Ascending aorta (tissue), 2 donors: ENCODE measurements at regions not wholly inside any gene's neighbourhood (a gene's known extent, or its start where the extent isn't known, plus 50 kb on each side); places are given as distances from the start of the nearest gene placed in this dataset.

Experiments
- DNase-seq, 2 donors: peaks; one replicate each; pipeline ENCODE4 v3.0.0-alpha.2; 2019; ENCODE audit warnings: low spot score in 2 of 2
- H3K27ac ChIP-seq, 2 donors: fragments of 200-600 bp; sonication (generic); one replicate each; pipeline ENCODE4 v1.5.1; 2016 to 2017; ENCODE audit warnings: mild to moderate bottlenecking in 1 of 2
- H3K27me3 ChIP-seq: fragments of 200-600 bp; sonication (generic); one replicate; pipeline ENCODE4 v1.5.1; 2017
- H3K36me3 ChIP-seq, 2 donors: fragments of 200-600 bp; sonication (generic); one replicate each; pipeline ENCODE4 v1.5.1; 2016
- H3K4me1 ChIP-seq, 2 donors: fragments of 200-600 bp; sonication (generic); one replicate each; pipeline ENCODE4 v1.5.1; 2016 to 2017; ENCODE audit warnings: mild to moderate bottlenecking in 1 of 2
- H3K4me3 ChIP-seq, 2 donors: fragments of 200-600 bp; sonication (generic); one replicate each; pipeline ENCODE4 v1.5.1; 2016 to 2017; ENCODE audit warnings: mild to moderate bottlenecking in 1 of 2
- H3K9me3 ChIP-seq, 2 donors: fragments of 200-600 bp; sonication (generic); one replicate each; pipeline ENCODE4 v1.5.1; 2016
- intact Hi-C: fragments of 100-400 bp; cut with DNase I; formaldehyde crosslinking; loops from one replicate; pipeline ENCODE4 v1.15.1; 2023
- TF ChIP-seq, protein P1 (sequence below), 3 experiments: fragments of 200-600 bp in 2 of 3; fragments of 450-650 bp in 1 of 3; sonication (generic) in 2 of 3; IDR thresholded peaks; one replicate each; pipeline ENCODE4 v1.5.1; 2016 to 2019; ENCODE audit warnings: antibody characterized with exemption in 3 of 3, mild to moderate bottlenecking in 1 of 3, moderate library complexity in 1 of 3

DNA sequence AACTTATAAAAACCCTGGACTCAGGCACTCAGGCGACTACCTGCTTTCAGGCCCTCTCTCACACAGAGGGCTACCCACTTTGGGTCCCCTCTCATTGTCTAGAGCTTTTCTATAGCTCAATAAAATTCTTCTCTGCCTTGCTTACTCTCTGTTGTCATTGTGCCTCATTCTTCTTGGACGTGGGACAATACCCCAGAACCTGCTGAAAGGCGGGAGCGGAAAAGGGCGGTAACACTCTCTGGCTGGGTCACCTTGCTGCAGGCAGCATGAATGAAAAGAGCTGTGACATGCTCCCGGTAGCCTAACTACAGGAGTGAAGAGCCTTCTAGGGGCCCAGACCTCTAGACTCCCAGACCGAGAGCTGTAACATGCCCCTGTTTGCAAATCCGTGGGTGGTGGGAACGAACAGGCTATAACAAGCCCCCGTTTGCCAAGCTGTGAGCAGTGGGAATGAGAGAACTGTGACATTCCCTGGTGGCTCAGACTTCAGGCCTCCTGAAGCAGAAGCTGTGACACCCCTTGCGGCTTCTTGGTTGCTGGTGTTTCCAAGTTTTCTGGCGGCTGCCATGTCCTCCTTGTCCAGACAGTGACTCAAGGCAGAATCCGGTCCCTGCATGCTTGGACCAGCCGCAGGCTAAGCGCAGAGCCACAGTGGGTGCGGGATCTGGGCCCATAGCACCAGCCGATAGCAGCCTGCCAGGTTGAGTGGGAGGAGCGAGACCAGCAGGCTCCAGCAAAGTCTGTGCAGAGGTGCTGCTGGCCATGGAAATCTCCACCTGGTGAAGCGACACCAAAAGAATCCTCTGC is 684.6 kb downstream of the ARAP2 start:
- no peaks in the 10 kb centered on the region for H3K4me1 ChIP-seq
- intact Hi-C loops, result no loop called here
- no peak overlapping the region for H3K27ac ChIP-seq
- TF ChIP-seq, protein P1, sequence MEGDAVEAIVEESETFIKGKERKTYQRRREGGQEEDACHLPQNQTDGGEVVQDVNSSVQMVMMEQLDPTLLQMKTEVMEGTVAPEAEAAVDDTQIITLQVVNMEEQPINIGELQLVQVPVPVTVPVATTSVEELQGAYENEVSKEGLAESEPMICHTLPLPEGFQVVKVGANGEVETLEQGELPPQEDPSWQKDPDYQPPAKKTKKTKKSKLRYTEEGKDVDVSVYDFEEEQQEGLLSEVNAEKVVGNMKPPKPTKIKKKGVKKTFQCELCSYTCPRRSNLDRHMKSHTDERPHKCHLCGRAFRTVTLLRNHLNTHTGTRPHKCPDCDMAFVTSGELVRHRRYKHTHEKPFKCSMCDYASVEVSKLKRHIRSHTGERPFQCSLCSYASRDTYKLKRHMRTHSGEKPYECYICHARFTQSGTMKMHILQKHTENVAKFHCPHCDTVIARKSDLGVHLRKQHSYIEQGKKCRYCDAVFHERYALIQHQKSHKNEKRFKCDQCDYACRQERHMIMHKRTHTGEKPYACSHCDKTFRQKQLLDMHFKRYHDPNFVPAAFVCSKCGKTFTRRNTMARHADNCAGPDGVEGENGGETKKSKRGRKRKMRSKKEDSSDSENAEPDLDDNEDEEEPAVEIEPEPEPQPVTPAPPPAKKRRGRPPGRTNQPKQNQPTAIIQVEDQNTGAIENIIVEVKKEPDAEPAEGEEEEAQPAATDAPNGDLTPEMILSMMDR (IDR thresholded peaks at IDR 0.05), result no peak
- H3K27me3 ChIP-seq, result no peaks in the 10 kb centered on the region
- H3K4me3 ChIP-seq, result no peak overlapping the region
- H3K9me3 ChIP-seq, result no peaks in the 10 kb centered on the region
- no peaks in the 10 kb centered on the region for H3K36me3 ChIP-seq
- DNase-seq, result peak in 1 of 2 donors; percentile 58

DNA sequence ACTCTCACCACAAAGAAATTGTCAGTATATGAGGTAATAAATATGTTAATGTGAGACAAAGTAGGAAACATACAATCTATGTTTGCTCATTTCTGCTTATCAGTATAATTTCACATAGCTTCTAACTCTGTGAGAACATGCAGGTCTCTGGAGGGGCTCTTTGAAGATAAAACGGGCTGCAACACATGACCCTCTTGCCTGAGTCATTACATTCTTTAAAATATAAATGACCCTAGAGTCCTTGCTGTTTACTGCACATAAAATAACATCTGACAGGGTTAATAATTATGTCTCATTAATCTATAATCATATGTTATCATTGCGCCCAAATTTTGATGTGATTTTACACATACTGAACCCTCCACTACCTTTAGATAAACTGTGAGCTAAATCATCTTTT is 681.5 kb downstream of the ARAP2 start:
- intact Hi-C loops, result no loop called here
- Histone ChIP-seq H3K4me3 (no peak overlapping the region), H3K4me1 (no peaks in the 10 kb centered on the region)

DNA sequence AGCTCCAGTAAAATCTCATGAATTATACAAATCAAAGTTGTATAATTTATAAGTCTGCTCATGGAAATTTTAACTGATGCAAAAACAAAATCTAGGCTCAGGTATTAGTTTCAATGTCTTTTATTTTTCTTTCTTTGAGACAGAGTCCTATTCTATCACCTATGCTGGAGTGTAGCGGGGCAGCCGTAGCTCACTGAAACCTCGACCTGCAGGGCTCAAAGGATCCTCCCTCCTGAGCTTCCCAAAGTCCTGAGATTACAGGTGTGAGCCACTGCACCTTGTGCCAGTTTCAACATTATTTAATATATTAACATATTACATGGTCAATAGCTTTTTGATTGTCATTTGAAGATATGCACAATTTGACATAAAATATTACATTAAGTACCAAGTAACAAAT is 678.7 kb downstream of the ARAP2 start:
- H3K36me3 ChIP-seq, result no peaks in the 10 kb centered on the region
- no peak overlapping the region for H3K4me3 ChIP-seq
- intact Hi-C loops, result no loop called here
- no peak overlapping the region for H3K27ac ChIP-seq
- TF ChIP-seq, protein P1 (IDR thresholded peaks at IDR 0.05), result no peak
- H3K4me1 ChIP-seq, result no peaks in the 10 kb centered on the region
- no peak for DNase-seq
- no peaks in the 10 kb centered on the region for H3K9me3 ChIP-seq
- no peaks in the 10 kb centered on the region for H3K27me3 ChIP-seq

More for the DNA sequence above, 681.5 kb downstream of the ARAP2 start:
- DNase-seq, result no peak
- Histone ChIP-seq H3K36me3 (no peaks in the 10 kb centered on the region), H3K27me3 (no peaks in the 10 kb centered on the region), H3K27ac (no peak overlapping the region), H3K9me3 (no peaks in the 10 kb centered on the region)
- TF ChIP-seq, protein P1 (IDR thresholded peaks at IDR 0.05), result no peak

DNA sequence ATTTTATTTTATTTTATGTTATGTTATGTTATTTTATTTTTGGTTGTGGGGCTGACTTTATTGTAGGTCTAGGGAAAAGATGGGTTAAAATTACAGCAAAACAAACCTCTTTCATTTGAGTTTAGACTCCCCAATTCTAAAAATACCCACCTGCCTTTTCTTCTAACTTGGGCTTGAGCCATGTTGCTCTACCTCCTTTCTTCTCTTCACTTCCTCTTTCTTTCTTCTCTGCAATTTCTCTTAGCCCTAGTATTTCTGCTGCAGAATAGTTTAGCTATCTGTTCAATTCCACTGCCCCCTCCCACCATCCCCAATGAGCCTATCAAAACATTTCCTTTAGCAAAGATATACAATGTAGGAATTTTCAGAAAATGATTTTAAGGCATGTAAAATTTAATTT is 653.3 kb downstream of the ARAP2 start:
- H3K27ac ChIP-seq, result no peak overlapping the region
- no peaks in the 10 kb centered on the region for H3K27me3 ChIP-seq
- TF ChIP-seq, protein P1 (IDR thresholded peaks at IDR 0.05), result no peak
- H3K4me3 ChIP-seq, result no peak overlapping the region
- H3K4me1 ChIP-seq, result no peaks in the 10 kb centered on the region
- no peak for DNase-seq
- no peaks in the 10 kb centered on the region for H3K9me3 ChIP-seq
- intact Hi-C loops, result no loop called here
- no peaks in the 10 kb centered on the region for H3K36me3 ChIP-seq

DNA sequence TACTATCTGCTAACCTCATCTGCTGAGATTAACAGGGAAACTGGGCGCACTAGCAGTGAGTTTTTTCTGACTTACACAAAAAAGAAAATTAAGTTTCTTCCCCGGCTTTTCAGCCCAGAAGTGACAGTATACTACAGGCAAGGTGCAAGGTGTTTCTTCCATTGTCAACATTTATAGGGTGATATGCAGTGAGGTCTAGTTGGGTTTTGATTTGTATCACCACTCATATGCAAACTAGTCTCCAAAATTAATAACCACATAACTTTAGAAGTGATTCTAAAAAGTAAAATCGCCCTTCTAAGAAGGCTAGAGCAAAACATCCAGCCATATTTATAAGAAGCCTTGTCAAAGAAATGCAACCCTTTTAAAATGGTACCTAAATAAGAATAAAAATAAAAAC is 640.1 kb downstream of the ARAP2 start:
- TF ChIP-seq, protein P1 (IDR thresholded peaks at IDR 0.05), result no peak

More for the DNA sequence above, 640.1 kb downstream of the ARAP2 start:
- intact Hi-C loops, result no loop called here
- Histone ChIP-seq H3K27ac (no peak overlapping the region), H3K4me1 (no peaks in the 10 kb centered on the region), H3K4me3 (no peak overlapping the region), H3K36me3 (no peaks in the 10 kb centered on the region), H3K9me3 (no peaks in the 10 kb centered on the region), H3K27me3 (no peaks in the 10 kb centered on the region)
- no peak for DNase-seq
